ENCODE measurements at regions not wholly inside any gene's neighbourhood (a gene's known extent, or its start where the extent isn't known, plus 50 kb on each side); places are given as distances from the start of the nearest gene placed in this dataset.

GRCh38 chr3:1468145-1468544 lies 375.3 kb downstream of the CNTN6 start:
- no peaks in the 10 kb centered on the region for H3K9me3 ChIP-seq (ENCODE audit: low read length)
- no peaks in the 10 kb centered on the region for H3F3A ChIP-seq (ENCODE audit: insufficient read depth, low read length, poor library complexity, severe bottlenecking)
- no peak overlapping the region for H3K27ac ChIP-seq (ENCODE audit: low read length)
- no peak overlapping the region for H3K4me2 ChIP-seq (ENCODE audit: low read length)
- no peak overlapping the region for H3K4me3 ChIP-seq (ENCODE audit: low read length)
- H3K79me2 ChIP-seq (replicated peaks; ENCODE audit: insufficient read depth, low read length): no peaks in the 10 kb centered on the region
- H2AFZ ChIP-seq (ENCODE audit: low read depth, low read length): no peak overlapping the region
- no peaks in the 10 kb centered on the region for H4K20me1 ChIP-seq (ENCODE audit: insufficient read depth)
- no peak for TF ChIP-seq RAD21 (conservative IDR thresholded peaks at IDR 0.05)
- TF ChIP-seq MXI1 (conservative IDR thresholded peaks at IDR 0.05; ENCODE audit: poor library complexity, severe bottlenecking): no peak
- TF ChIP-seq TAF1 (IDR thresholded peaks at IDR 0.05; ENCODE audit: low read depth): no peak
- no peak for TF ChIP-seq POLR2AphosphoS5 (IDR thresholded peaks at IDR 0.05)
- TF ChIP-seq EZH2 (IDR thresholded peaks at IDR 0.05; ENCODE audit: borderline replicate concordance, insufficient read depth, low read length, poor library complexity, severe bottlenecking): no peak
- no peak for TF ChIP-seq REST (IDR thresholded peaks at IDR 0.05; ENCODE audit: borderline replicate concordance)
- no peak for TF ChIP-seq EP300 (conservative IDR thresholded peaks at IDR 0.05; ENCODE audit: poor library complexity, severe bottlenecking)
- H3K27me3 ChIP-seq (ENCODE audit: insufficient read depth, low read depth, low read length): no peaks in the 10 kb centered on the region
- H3K9me2 ChIP-seq (ENCODE audit: insufficient read depth, low read length): no peaks in the 10 kb centered on the region
- no peak overlapping the region for H3K9ac ChIP-seq (ENCODE audit: low read length)
- H3K36me3 ChIP-seq (ENCODE audit: insufficient read depth, low read length): no peaks in the 10 kb centered on the region

GRCh38 chr3:1469248-1469647 lies 376.4 kb downstream of the CNTN6 start:
- TF ChIP-seq EZH2 (IDR thresholded peaks at IDR 0.05; ENCODE audit: borderline replicate concordance, insufficient read depth, low read length, poor library complexity, severe bottlenecking) (no peak), MXI1 (conservative IDR thresholded peaks at IDR 0.05; ENCODE audit: poor library complexity, severe bottlenecking) (no peak), POLR2AphosphoS5 (IDR thresholded peaks at IDR 0.05) (no peak), REST (IDR thresholded peaks at IDR 0.05; ENCODE audit: borderline replicate concordance) (no peak), CTCF (IDR thresholded peaks at IDR 0.05; ENCODE audit: poor library complexity, severe bottlenecking) (no peak), RAD21 (conservative IDR thresholded peaks at IDR 0.05) (no peak), SMC3 (conservative IDR thresholded peaks at IDR 0.05; ENCODE audit: poor library complexity) (no peak), EP300 (conservative IDR thresholded peaks at IDR 0.05; ENCODE audit: poor library complexity, severe bottlenecking) (no peak), TAF1 (IDR thresholded peaks at IDR 0.05; ENCODE audit: low read depth) (no peak)
- Histone ChIP-seq H4K20me1 (ENCODE audit: insufficient read depth) (no peaks in the 10 kb centered on the region), H3K9me2 (ENCODE audit: insufficient read depth, low read length) (no peaks in the 10 kb centered on the region), H3K4me3 (ENCODE audit: low read length) (no peak overlapping the region), H3K79me2 (replicated peaks; ENCODE audit: insufficient read depth, low read length) (no peaks in the 10 kb centered on the region), H2AFZ (ENCODE audit: low read depth, low read length) (no peak overlapping the region), H3K36me3 (ENCODE audit: insufficient read depth, low read length) (no peaks in the 10 kb centered on the region), H3K9me3 (ENCODE audit: low read length) (no peaks in the 10 kb centered on the region), H3K4me2 (ENCODE audit: low read length) (no peak overlapping the region), H3K27me3 (ENCODE audit: insufficient read depth, low read depth, low read length) (no peaks in the 10 kb centered on the region), H3K27ac (ENCODE audit: low read length) (no peak overlapping the region), H3F3A (ENCODE audit: insufficient read depth, low read length, poor library complexity, severe bottlenecking) (no peaks in the 10 kb centered on the region), H3K9ac (ENCODE audit: low read length) (no peak overlapping the region)
